B cell (primary cell): ENCODE measurements at regions not wholly inside any gene's neighbourhood (a gene's known extent, or its start where the extent isn't known, plus 50 kb on each side); places are given as distances from the start of the nearest gene placed in this dataset.

ENCODE experiments used
- ATAC-seq: fragments of 200-7000 bp; cut with Tn5 transposase; one replicate; pipeline ENCODE4 v1.10.0; 2021; ENCODE audit warnings: low read depth, mild to moderate bottlenecking, moderate number of reproducible peaks, moderate library complexity
- CTCF ChIA-PET: fragments of 350-600 bp; sonication (Branson Sonifier 250); formaldehyde crosslinking; loops from one replicate; lab custom pipeline; 2021; ENCODE audit warnings: antibody characterized with exemption, inconsistent platforms; lab: Charles Lee
- POLR2A ChIA-PET: fragments of 350-600 bp; sonication (Branson Sonifier 250); formaldehyde crosslinking; loops from one replicate; lab custom pipeline; 2021; ENCODE audit warnings: antibody characterized with exemption; lab: Charles Lee
- DNase-seq: peaks from one replicate; pipeline ENCODE4 v3.0.0; 2013
- H2AFZ ChIP-seq: 2 replicates; pipeline ENCODE4 v1.6.1; 2012; ENCODE audit warnings: mild to moderate bottlenecking, low read depth, low read length; ENCODE audit not compliant: insufficient read depth, poor library complexity, severe bottlenecking
- H3K27ac ChIP-seq, 2 donors: 1 replicate in 1 of 2; 2 replicates in 1 of 2; pipeline ENCODE4 v1.5.1; 2012 to 2013; ENCODE audit warnings: low read length in 2 of 2, mild to moderate bottlenecking in 2 of 2, moderate library complexity in 1 of 2
- H3K27me3 ChIP-seq, 4 experiments: fragments of 200-600 bp in 1 of 4; sonication (generic) in 1 of 4; replicated peaks in 1 of 4; 1 replicate in 2 of 4; 2 replicates in 2 of 4; pipeline versions ENCODE4 v1.6.1 to v1.7.0; 2013 to 2016; ENCODE audit warnings: low read length in 3 of 4, mild to moderate bottlenecking in 2 of 4, mixed read lengths in 1 of 4, moderate library complexity in 1 of 4; ENCODE audit not compliant: insufficient read depth in 4 of 4, control insufficient read depth in 3 of 4; ENCODE audit errors: control extremely low read depth in 1 of 4
- H3K36me3 ChIP-seq, 2 experiments: replicated peaks in 1 of 2; 1 replicate in 1 of 2; 2 replicates in 1 of 2; pipeline versions ENCODE4 v1.6.1 to v1.7.1; 2013; ENCODE audit warnings: low read length in 1 of 2; ENCODE audit not compliant: insufficient read depth in 2 of 2, control insufficient read depth in 1 of 2; ENCODE audit errors: control extremely low read depth in 1 of 2, extremely low read depth in 1 of 2
- H3K4me1 ChIP-seq, 2 donors: fragments of 200-600 bp in 1 of 2; sonication (generic) in 1 of 2; 1 replicate in 1 of 2; 2 replicates in 1 of 2; pipeline versions ENCODE4 v1.5.1 to v1.6.1; 2013 to 2017; ENCODE audit warnings: low read length in 2 of 2; ENCODE audit not compliant: control insufficient read depth in 2 of 2, insufficient read depth in 2 of 2
- H3K4me2 ChIP-seq: replicated peaks from 2 replicates; pipeline ENCODE3; 2012; ENCODE audit warnings: mild to moderate bottlenecking, low read depth, low read length; ENCODE audit not compliant: poor library complexity, severe bottlenecking
- H3K4me3 ChIP-seq, 5 experiments: fragments of 200-600 bp in 1 of 5; sonication (generic) in 1 of 5; 1 replicate in 3 of 5; 2 replicates in 2 of 5; pipeline versions ENCODE4 v1.5.1 to v1.7.0; 2011 to 2016; ENCODE audit warnings: low read length in 4 of 5, mild to moderate bottlenecking in 4 of 5, low read depth in 2 of 5, control low read depth in 1 of 5, moderate library complexity in 1 of 5; ENCODE audit not compliant: insufficient read depth in 1 of 5; ENCODE audit errors: control extremely low read depth in 1 of 5, extremely low read depth in 1 of 5
- H3K79me2 ChIP-seq: fragments of 200-600 bp; sonication (generic); one replicate; pipeline ENCODE4 v1.6.0; 2016; ENCODE audit warnings: low read length; ENCODE audit not compliant: control insufficient read depth, insufficient read depth
- H3K9ac ChIP-seq: fragments of 200-600 bp; sonication (generic); 2 replicates; pipeline ENCODE4 v1.6.1; 2017; ENCODE audit warnings: mild to moderate bottlenecking, low read length, moderate library complexity
- H3K9me3 ChIP-seq, 3 donors: one replicate each; pipeline versions ENCODE4 v1.6.1 to v1.7.1; 2013; ENCODE audit warnings: low read length in 2 of 3; ENCODE audit not compliant: control insufficient read depth in 2 of 3, insufficient read depth in 1 of 3; ENCODE audit errors: control extremely low read depth in 1 of 3
- H4K20me1 ChIP-seq: 2 replicates; pipeline ENCODE4 v1.6.0; 2012; ENCODE audit warnings: mild to moderate bottlenecking, low read length; ENCODE audit not compliant: insufficient read depth, control insufficient read depth, poor library complexity, severe bottlenecking
- H3K27ac Mint-ChIP-seq: one replicate; pipeline ENCODE4 v1.8.0; 2021; ENCODE audit warnings: mixed read lengths
- H3K27me3 Mint-ChIP-seq: one replicate; pipeline ENCODE4 v1.8.0; 2021; ENCODE audit warnings: mixed read lengths
- H3K4me1 Mint-ChIP-seq: one replicate; pipeline ENCODE4 v1.8.0; 2021; ENCODE audit warnings: mixed read lengths
- H3K4me3 Mint-ChIP-seq: one replicate; pipeline ENCODE4 v1.8.0; 2021; ENCODE audit warnings: mixed read lengths
- H3K9me3 Mint-ChIP-seq: one replicate; pipeline ENCODE4 v1.8.0; 2022; ENCODE audit warnings: mixed read lengths; ENCODE audit not compliant: insufficient read depth
- CTCF ChIP-seq: fragments of 200-600 bp; IDR thresholded peaks from one replicate; pipeline ENCODE4 v1.8.0; 2022; ENCODE audit warnings: antibody characterized with exemption, mild to moderate bottlenecking
- EZH2 ChIP-seq: IDR thresholded peaks from 2 replicates; pipeline ENCODE4 v1.6.1; 2012; ENCODE audit warnings: borderline replicate concordance, low read depth, mild to moderate bottlenecking, moderate library complexity, low read length; ENCODE audit not compliant: insufficient read depth, poor library complexity, severe bottlenecking
- WGBS: methylation state at CpG from one replicate; pipeline ENCODE4 v1.1.5; 2013; ENCODE audit warnings: missing lambda C conversion rate; ENCODE audit not compliant: insufficient coverage; 5-methylcytosine and 5-hydroxymethylcytosine counted together
- intact Hi-C: fragments of 100-400 bp; cut with micrococcal nuclease; formaldehyde crosslinking; loops from one replicate; pipeline ENCODE4 v1.10.0; 2022

GRCh38 chr4:182082910-182083309 is 160.3 kb upstream of the TENM3 start:
- no peak for TF ChIP-seq EZH2
- TF ChIP-seq CTCF = no peak
- Histone ChIP-seq H3K9me3 (peaks cover 0 to 4% (median 0%) of the 10 kb centered on the region in 3 donors), H3K4me3 (no peak overlapping the region), H4K20me1 (no peaks in the 10 kb centered on the region), H3K4me1 (no peaks in the 10 kb centered on the region), H3K4me2 (no peak overlapping the region), H3K9ac (no peak overlapping the region), H2AFZ (no peak overlapping the region), H3K27me3 (no peaks in the 10 kb centered on the region), H3K79me2 (no peaks in the 10 kb centered on the region), H3K36me3 (no peaks in the 10 kb centered on the region), H3K27ac (no peak overlapping the region)
- DNase-seq = no peak
- H3K4me1 Mint-ChIP-seq = no peaks in the 10 kb centered on the region
- intact Hi-C loops = no loop called here
- peaks cover 7% of the 10 kb centered on the region for H3K9me3 Mint-ChIP-seq
- H3K27me3 Mint-ChIP-seq = no peaks in the 10 kb centered on the region
- H3K4me3 Mint-ChIP-seq = no peak overlapping the region
- ChIA-PET POLR2A (no interaction called here), CTCF (no interaction called here)
- H3K27ac Mint-ChIP-seq = no peak overlapping the region
- ATAC-seq = no peak

- TF ChIP-seq CTCF (no peak), EZH2 (no peak)
- Histone ChIP-seq H3K4me2 (no peak overlapping the region), H3K36me3 (no peaks in the 10 kb centered on the region), H3K4me3 (no peak overlapping the region), H2AFZ (no peak overlapping the region), H3K4me1 (no peaks in the 10 kb centered on the region), H4K20me1 (no peaks in the 10 kb centered on the region), H3K9me3 (peaks cover 0 to 4% (median 0%) of the 10 kb centered on the region in 3 donors), H3K9ac (no peak overlapping the region), H3K79me2 (no peaks in the 10 kb centered on the region), H3K27ac (no peak overlapping the region), H3K27me3 (no peaks in the 10 kb centered on the region)
- Mint-ChIP-seq H3K9me3 (peaks cover 5% of the 10 kb centered on the region), H3K4me1 (no peaks in the 10 kb centered on the region), H3K4me3 (no peak overlapping the region), H3K27me3 (no peaks in the 10 kb centered on the region), H3K27ac (no peak overlapping the region)
- intact Hi-C loops = no loop called here
- ATAC-seq (no peak), DNase-seq (no peak)
- ChIA-PET CTCF (no interaction called here), POLR2A (no interaction called here)
- 90% methylated on average over 2 of the region's 8 CpGs for WGBS
These were observed 159.4 kb upstream of the TENM3 start for GRCh38 chr4:182083671-182084410.
